A673 (cell line): ENCODE measurements at regions not wholly inside any gene's neighbourhood (a gene's known extent, or its start where the extent isn't known, plus 50 kb on each side); places are given as distances from the start of the nearest gene placed in this dataset.

Experiments
- BruUV-seq: library from RNA; stranded (reverse); fragments of 400-500 nt; replicated peaks from 2 replicates; lab custom pipeline; 2021; lab: Mats Ljungman, UMichigan
- CTCF ChIA-PET: fragments of 300-600 bp; sonication (Branson Sonifier 250); formaldehyde crosslinking; loops from one replicate; lab custom pipeline; 2022; ENCODE audit warnings: antibody characterized with exemption; lab: Charles Lee
- POLR2A ChIA-PET: fragments of 300-600 bp; sonication (Branson Sonifier 250); formaldehyde crosslinking; loops from one replicate; lab custom pipeline; 2022; ENCODE audit warnings: antibody characterized with exemption; ENCODE audit not compliant: low non-redundant PET; lab: Charles Lee
- DNase-seq: peaks from one replicate; pipeline ENCODE4 v3.0.0-alpha.2; 2015; ENCODE audit warnings: low spot score
- H3K27ac ChIP-seq: fragments of 200-600 bp; sonication (generic); 2 replicates; pipeline ENCODE4 v1.5.1; 2016; ENCODE audit warnings: mixed run types, low read depth, mild to moderate bottlenecking, mixed read lengths, antibody characterized with exemption, low read length; ENCODE audit not compliant: poor library complexity, severe bottlenecking
- H3K27me3 ChIP-seq: fragments of 200-600 bp; sonication (generic); replicated peaks from 2 replicates; pipeline ENCODE4 v1.6.1; 2017; ENCODE audit warnings: mixed run types, low read depth, mild to moderate bottlenecking, mixed read lengths, antibody characterized with exemption, low read length; ENCODE audit not compliant: insufficient read depth, poor library complexity
- H3K36me3 ChIP-seq: fragments of 200-600 bp; sonication (generic); 2 replicates; pipeline ENCODE4 v1.6.1; 2016; ENCODE audit warnings: mixed run types, mild to moderate bottlenecking, mixed read lengths, antibody characterized with exemption, low read length; ENCODE audit not compliant: insufficient read depth, poor library complexity, severe bottlenecking
- H3K4me1 ChIP-seq: fragments of 200-600 bp; sonication (generic); 2 replicates; pipeline ENCODE4 v1.6.1; 2017; ENCODE audit warnings: mixed run types, mild to moderate bottlenecking, mixed read lengths, antibody characterized with exemption, low read length; ENCODE audit not compliant: insufficient read depth, poor library complexity, severe bottlenecking
- H3K4me3 ChIP-seq: fragments of 200-600 bp; sonication (generic); 2 replicates; pipeline ENCODE4 v1.5.1; 2016; ENCODE audit warnings: low read depth, mixed run types, mild to moderate bottlenecking, mixed read lengths, low read length; ENCODE audit not compliant: poor library complexity, severe bottlenecking
- H3K9me3 ChIP-seq: fragments of 200-600 bp; sonication (generic); 2 replicates; pipeline ENCODE4 v1.6.1; 2016; ENCODE audit warnings: mixed run types, low read depth, mild to moderate bottlenecking, mixed read lengths, antibody characterized with exemption, low read length; ENCODE audit not compliant: poor library complexity, severe bottlenecking
- EZH2 ChIP-seq: fragments of 200-600 bp; sonication (generic); IDR thresholded peaks from 2 replicates; pipeline ENCODE4 v1.6.1; 2017; ENCODE audit warnings: borderline replicate concordance, low read depth, mild to moderate bottlenecking, mixed read lengths, antibody characterized with exemption, low read length; ENCODE audit not compliant: poor library complexity, severe bottlenecking
- intact Hi-C: fragments of 100-400 bp; cut with micrococcal nuclease; formaldehyde crosslinking; loops from one replicate; pipeline ENCODE4 v1.10.0; 2022; ENCODE audit not compliant: unreplicated experiment
- TF ChIP-seq, protein P1 (sequence below): fragments of 300-800, 200-600 bp; sonication (generic); conservative IDR thresholded peaks from 2 replicates; pipeline ENCODE4 v1.5.1; 2017; ENCODE audit warnings: low read depth, mild to moderate bottlenecking, antibody characterized with exemption, low read length, moderate library complexity, mixed read lengths

DNA sequence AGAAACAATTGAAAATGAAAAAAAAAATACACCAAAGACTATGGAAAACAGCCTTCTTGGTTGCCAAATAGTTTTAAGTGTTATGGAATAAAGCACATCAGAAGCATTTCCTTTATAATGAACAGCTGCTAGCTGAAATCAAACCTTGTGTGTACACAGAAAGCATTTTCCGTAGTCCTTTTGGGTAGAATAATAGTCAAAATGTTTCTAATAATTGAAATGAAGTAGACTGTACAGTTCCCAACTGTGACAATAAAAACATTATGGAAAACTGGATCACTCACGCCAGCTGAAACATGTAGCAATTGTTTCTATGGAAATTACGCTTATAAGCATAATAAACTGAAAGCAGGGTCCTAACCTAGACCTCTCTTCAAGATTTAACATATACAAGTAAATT, 856.3 kb upstream of the B3GALT2 start:
- H3K4me1 ChIP-seq = no peaks in the 10 kb centered on the region
- DNase-seq = no peak
- H3K4me3 ChIP-seq = no peak overlapping the region
- ChIA-PET POLR2A (no interaction called here), CTCF (no interaction called here)
- BruUV-seq = no TSS peak
- H3K27ac ChIP-seq = no peak overlapping the region
- intact Hi-C loops = no loop called here
- TF ChIP-seq, protein P1, sequence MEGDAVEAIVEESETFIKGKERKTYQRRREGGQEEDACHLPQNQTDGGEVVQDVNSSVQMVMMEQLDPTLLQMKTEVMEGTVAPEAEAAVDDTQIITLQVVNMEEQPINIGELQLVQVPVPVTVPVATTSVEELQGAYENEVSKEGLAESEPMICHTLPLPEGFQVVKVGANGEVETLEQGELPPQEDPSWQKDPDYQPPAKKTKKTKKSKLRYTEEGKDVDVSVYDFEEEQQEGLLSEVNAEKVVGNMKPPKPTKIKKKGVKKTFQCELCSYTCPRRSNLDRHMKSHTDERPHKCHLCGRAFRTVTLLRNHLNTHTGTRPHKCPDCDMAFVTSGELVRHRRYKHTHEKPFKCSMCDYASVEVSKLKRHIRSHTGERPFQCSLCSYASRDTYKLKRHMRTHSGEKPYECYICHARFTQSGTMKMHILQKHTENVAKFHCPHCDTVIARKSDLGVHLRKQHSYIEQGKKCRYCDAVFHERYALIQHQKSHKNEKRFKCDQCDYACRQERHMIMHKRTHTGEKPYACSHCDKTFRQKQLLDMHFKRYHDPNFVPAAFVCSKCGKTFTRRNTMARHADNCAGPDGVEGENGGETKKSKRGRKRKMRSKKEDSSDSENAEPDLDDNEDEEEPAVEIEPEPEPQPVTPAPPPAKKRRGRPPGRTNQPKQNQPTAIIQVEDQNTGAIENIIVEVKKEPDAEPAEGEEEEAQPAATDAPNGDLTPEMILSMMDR = no peak
- no peak for TF ChIP-seq EZH2
- no peaks in the 10 kb centered on the region for H3K27me3 ChIP-seq
- no peaks in the 10 kb centered on the region for H3K9me3 ChIP-seq
- H3K36me3 ChIP-seq = no peaks in the 10 kb centered on the region

DNA sequence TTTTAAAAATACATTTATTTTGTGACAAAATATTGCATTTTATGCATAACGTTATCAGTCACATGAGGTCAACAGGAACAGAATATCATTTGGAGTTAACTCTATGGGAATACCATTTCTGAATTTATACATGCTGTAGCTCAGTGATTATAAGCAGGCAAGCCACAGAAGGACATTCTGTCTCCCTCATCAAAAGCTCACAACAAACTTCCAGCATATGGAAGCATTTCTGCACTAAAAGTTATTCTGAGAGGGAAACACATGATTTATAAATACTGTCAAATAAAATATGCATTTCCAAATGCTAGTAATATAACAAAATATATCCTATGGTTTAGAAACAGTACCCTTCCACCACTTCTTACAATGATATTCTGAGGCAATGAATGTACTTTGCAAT, 854.1 kb upstream of the B3GALT2 start:
- no peak for TF ChIP-seq EZH2
- TF ChIP-seq, protein P1 = no peak

DNA sequence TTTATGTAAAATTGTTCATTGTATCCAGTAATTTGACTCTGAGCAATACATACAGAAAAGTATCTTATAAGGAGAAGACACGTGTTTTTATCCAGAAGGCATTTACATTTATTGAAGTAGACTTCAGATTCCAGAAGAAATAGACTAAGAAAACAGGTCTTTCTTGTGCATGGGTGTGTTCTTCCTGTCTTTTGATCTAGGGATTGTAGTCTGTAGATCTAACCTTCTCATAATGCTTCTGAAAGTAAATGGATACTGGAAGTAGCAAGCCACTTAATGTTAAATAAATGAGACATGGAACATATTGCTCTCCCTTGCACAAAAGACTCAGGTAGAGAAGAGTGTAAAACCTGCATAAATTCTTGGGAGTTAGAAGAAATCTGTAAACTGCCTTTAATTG, 853.2 kb upstream of the B3GALT2 start:
- no peak for TF ChIP-seq EZH2
- ChIA-PET CTCF (no interaction called here), POLR2A (no interaction called here)
- H3K4me1 ChIP-seq = no peaks in the 10 kb centered on the region
- H3K36me3 ChIP-seq = no peaks in the 10 kb centered on the region
- no peak overlapping the region for H3K4me3 ChIP-seq
- no peak overlapping the region for H3K27ac ChIP-seq
- no peaks in the 10 kb centered on the region for H3K9me3 ChIP-seq
- H3K27me3 ChIP-seq = no peaks in the 10 kb centered on the region
- intact Hi-C loops = no loop called here
- no peak for DNase-seq
- no TSS peak for BruUV-seq

More for the DNA sequence above, 854.1 kb upstream of the B3GALT2 start:
- Histone ChIP-seq H3K4me3 (no peak overlapping the region), H3K27me3 (no peaks in the 10 kb centered on the region), H3K36me3 (no peaks in the 10 kb centered on the region), H3K27ac (no peak overlapping the region), H3K4me1 (no peaks in the 10 kb centered on the region), H3K9me3 (no peaks in the 10 kb centered on the region)
- ChIA-PET POLR2A (no interaction called here), CTCF (no interaction called here)
- intact Hi-C loops = no loop called here
- DNase-seq = no peak
- no TSS peak for BruUV-seq

DNA sequence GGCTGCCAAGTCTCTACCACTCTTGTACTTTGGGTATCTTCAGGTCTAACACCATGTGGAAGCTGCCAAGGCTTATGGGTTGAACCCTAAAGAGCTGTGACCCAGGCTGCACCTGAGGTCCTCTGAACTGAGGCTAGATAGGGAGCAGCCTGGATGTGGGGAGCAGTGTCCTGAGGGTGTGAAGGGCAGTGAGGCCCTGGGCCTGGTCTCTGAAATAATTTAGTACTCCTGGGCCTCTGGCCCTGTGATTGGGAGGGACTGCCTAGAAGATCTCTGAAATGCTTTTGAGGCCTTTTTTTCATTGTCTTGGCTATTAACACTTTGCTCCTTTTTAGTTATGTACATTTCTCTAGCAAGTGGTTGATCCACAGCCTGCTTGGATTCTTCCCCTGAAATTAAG, 847.2 kb upstream of the B3GALT2 start:
- TF ChIP-seq, protein P1 = no peak
- TF ChIP-seq EZH2 = no peak
- Histone ChIP-seq H3K9me3 (no peaks in the 10 kb centered on the region), H3K4me1 (no peaks in the 10 kb centered on the region), H3K27ac (no peak overlapping the region), H3K27me3 (no peaks in the 10 kb centered on the region), H3K36me3 (no peaks in the 10 kb centered on the region), H3K4me3 (no peak overlapping the region)
- BruUV-seq = no TSS peak
- POLR2A ChIA-PET = no interaction called here
- CTCF ChIA-PET = no interaction called here
- no peak for DNase-seq
- intact Hi-C loops = no loop called here
